ENCODE measurements at regions not wholly inside any gene's neighbourhood (a gene's known extent, or its start where the extent isn't known, plus 50 kb on each side); places are given as distances from the start of the nearest gene placed in this dataset.

DNA sequence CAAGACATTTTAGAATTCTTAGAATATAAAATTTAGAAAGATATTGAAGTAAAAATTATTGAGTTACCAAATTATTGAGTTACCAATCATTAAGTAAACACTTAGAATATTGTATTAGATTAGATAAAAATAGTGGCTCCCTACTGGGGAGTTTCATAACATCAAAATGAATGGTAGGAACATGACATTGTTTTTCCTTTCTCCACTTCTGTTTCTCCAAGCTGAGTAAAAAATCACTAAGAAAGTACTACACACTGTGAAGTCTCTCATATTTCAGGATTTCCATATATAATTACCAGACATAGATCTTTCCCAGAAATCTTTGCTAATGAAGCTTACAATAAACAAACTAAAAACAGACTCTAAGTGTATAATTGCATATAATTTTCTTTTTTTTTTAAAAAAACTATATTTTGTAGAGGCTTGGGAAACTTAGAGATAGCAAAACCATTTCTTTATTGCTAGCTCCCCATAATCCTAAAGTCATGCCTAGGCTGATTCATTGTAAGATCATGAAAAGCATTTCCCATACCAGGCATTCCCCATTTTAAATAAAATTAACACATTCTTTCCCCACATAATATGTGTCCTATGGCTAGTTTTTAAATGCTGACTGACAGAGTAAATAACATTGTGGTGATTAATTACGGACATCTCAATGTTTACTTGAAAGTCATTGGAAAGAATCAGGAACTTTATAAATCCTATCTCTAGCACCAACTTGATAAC, 1408.7 kb upstream of the GOT2 start:
- Histone ChIP-seq H4K20me1 (replicated peaks; ENCODE audit: control insufficient read depth, insufficient read depth, low read length) (no peaks in the 10 kb centered on the region), H3K9me1 (ENCODE audit: control insufficient read depth, insufficient read depth, low read length) (no peaks in the 10 kb centered on the region), H3K9me3 (replicated peaks; ENCODE audit: control insufficient read depth, insufficient read depth, low read depth, low read length) (no peaks in the 10 kb centered on the region), H3K27me3 (ENCODE audit: control insufficient read depth in 2 of 2, insufficient read depth in 2 of 2, low read length in 2 of 2) (no peaks in the 10 kb centered on the region), H3K9ac (ENCODE audit: insufficient read depth in 1 of 2, low read depth in 2 of 2, low read length in 2 of 2) (no peak overlapping the region), H3K4me2 (ENCODE audit: insufficient read depth, low read length) (no peak overlapping the region), H3K79me2 (ENCODE audit: control insufficient read depth, insufficient read depth, low read length) (no peaks in the 10 kb centered on the region), H3K4me3 (no peak overlapping the region), H3K36me3 (ENCODE audit: control insufficient read depth, insufficient read depth, low read length) (no peaks in the 10 kb centered on the region), H2AFZ (ENCODE audit: low read depth, low read length) (no peak overlapping the region), H3K4me1 (replicated peaks in 1 of 2; ENCODE audit: control insufficient read depth in 2 of 2, insufficient read depth in 2 of 2, low read length in 2 of 2) (no peaks in the 10 kb centered on the region), H3K27ac (ENCODE audit: extremely low read depth, low read depth, low read length) (no peak overlapping the region)
- WGBS (ENCODE audit: insufficient coverage, low coverage, missing lambda C conversion rate) = 7% methylated on average over 1 of the region's 1 CpG
- intact Hi-C loops (cut with micrococcal nuclease) (no loop called here), in situ Hi-C loops (cut with MboI) (no loop called here)
- FAIRE-seq = no peak
- no TSS peak for BruUV-seq (replicated peaks)
- ChIA-PET CTCF (ENCODE audit: low intra/inter-chr PET ratio) (no interaction called here), POLR2A (no interaction called here)
- TF ChIP-seq CCNT2 (IDR thresholded peaks at IDR 0.05; ENCODE audit: borderline replicate concordance, extremely low read depth, insufficient read length, low read depth, low read length) (no peak), CHAMP1 (IDR thresholded peaks at IDR 0.05) (no peak), RBM25 (IDR thresholded peaks at IDR 0.05; ENCODE audit: low read depth, low read length, severe bottlenecking) (no peak), ETS2 (tag; IDR thresholded peaks at IDR 0.05; ENCODE audit: borderline replicate concordance, poor library complexity, severe bottlenecking) (no peak), RAD21 (CRISPR knock-in tag; conservative IDR thresholded peaks at IDR 0.05 in 1 of 2, IDR thresholded peaks at IDR 0.05 in 1 of 2) (no peak), EGR1 (conservative IDR thresholded peaks at IDR 0.05) (no peak), TCF15 (CRISPR knock-in tag; IDR thresholded peaks at IDR 0.05) (no peak)
- TF ChIP-seq, protein P1, sequence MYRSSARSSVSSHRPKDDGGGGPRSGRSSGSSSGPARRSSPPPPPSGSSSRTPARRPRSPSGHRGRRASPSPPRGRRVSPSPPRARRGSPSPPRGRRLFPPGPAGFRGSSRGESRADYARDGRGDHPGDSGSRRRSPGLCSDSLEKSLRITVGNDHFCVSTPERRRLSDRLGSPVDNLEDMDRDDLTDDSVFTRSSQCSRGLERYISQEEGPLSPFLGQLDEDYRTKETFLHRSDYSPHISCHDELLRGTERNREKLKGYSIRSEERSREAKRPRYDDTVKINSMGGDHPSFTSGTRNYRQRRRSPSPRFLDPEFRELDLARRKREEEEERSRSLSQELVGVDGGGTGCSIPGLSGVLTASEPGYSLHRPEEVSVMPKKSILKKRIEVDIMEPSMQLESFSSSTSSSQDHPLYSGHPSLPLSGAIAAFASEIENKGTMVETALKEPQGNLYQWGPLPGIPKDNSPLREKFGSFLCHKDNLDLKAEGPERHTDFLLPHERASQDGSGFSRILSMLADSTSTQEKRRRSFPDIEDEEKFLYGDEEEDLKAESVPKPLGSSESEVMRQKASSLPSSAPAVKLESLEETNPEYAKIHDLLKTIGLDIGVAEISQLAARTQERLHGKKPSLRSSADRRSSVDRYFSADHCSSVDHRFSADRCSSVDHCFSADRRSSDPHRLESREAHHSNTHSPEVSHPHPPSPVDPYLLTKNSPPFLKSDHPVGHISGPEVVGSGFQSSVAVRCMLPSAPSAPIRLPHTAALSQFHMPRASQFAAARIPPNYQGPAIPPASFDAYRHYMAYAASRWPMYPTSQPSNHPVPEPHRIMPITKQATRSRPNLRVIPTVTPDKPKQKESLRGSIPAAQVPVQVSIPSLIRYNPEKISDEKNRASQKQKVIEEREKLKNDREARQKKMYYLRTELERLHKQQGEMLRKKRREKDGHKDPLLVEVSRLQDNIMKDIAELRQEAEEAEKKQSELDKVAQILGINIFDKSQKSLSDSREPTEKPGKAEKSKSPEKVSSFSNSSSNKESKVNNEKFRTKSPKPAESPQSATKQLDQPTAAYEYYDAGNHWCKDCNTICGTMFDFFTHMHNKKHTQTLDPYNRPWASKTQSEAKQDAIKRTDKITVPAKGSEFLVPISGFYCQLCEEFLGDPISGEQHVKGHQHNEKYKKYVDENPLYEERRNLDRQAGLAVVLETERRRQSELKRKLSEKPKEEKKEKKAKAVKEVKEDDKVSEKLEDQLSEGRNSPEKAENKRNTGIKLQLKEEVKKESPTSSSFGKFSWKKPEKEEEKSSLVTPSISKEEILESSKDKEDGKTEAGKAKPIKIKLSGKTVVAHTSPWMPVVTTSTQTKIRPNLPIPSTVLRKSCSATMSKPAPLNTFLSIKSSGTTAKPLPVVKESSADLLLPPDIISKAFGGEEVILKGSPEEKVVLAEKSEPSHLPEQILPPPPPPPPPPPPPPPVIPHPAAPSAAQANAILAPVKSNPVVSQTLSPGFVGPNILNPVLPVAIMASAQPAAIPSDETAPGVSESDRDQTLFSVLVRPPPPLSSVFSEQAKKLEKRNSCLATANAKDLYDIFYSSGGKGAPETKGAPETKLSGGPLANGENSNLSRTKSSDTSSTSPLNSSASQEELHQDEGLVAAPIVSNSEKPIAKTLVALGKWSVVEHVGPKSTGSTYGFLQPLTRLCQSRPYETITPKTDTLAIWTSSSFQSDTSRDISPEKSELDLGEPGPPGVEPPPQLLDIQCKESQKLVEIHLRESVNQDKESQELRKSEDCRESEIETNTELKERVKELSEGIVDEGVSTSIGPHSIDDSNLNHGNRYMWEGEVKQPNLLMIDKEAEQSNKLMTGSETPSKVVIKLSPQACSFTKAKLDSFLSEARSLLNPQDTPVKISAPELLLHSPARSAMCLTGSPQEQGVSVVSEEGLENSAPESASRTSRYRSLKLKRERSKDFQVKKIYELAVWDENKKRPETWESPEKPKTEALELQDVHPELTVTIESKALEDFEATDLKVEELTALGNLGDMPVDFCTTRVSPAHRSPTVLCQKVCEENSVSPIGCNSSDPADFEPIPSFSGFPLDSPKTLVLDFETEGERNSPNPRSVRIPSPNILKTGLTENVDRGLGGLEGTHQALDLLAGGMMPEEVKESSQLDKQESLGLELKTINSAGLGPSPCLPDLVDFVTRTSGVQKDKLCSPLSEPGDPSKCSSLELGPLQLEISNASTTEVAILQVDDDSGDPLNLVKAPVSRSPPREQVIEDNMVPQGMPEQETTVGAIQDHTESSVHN (IDR thresholded peaks at IDR 0.05; ENCODE audit: borderline replicate concordance in 1 of 2, low read depth in 1 of 2) = no peak
- no peak for ATAC-seq
- no peak for DNase-seq (ENCODE audit: extremely low read depth in 1 of 4, low spot score in 3 of 4)
